T1000 (cell line): ENCODE measurements at regions not wholly inside any gene's neighbourhood (a gene's known extent, or its start where the extent isn't known, plus 50 kb on each side); places are given as distances from the start of the nearest gene placed in this dataset.
"Not testable (repeated sequence)": the region's sequence is repeated elsewhere in the genome, so short reads cannot be mapped to it uniquely, and the experiment has no call there.

Source experiments
- DNase-seq: peaks from one replicate; lab custom pipeline; 2025; ENCODE audit warnings: mixed read lengths; lab: John Stamatoyannopoulos, UW

DNA sequence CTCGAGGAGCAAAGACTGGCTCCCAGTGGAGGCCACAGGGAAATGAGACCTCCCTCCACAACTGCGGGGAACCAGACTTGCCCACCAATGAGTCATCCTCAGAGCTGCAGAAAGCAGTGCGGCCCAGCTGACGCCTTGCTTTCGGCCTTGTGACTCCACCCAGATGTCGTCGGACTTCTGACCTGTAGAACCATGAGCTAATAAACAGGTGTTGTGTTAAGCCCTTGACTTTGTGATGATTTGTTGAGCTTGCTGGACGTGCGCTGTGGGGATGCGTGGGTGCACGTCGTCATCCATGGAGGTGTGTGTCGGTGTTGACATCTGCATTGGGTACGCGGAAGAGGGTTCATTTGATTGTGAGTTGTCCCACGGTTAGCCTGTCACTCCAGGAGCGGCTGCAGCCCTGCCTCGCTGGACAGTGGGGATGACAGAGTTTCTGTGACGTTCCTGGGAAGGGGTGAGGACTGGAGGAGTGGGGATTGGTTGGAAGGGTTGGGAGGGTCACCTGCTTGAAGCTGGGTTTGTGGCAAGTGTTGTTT lies 154.1 kb downstream of the SH3BP4 start:
- no peak for DNase-seq

DNA sequence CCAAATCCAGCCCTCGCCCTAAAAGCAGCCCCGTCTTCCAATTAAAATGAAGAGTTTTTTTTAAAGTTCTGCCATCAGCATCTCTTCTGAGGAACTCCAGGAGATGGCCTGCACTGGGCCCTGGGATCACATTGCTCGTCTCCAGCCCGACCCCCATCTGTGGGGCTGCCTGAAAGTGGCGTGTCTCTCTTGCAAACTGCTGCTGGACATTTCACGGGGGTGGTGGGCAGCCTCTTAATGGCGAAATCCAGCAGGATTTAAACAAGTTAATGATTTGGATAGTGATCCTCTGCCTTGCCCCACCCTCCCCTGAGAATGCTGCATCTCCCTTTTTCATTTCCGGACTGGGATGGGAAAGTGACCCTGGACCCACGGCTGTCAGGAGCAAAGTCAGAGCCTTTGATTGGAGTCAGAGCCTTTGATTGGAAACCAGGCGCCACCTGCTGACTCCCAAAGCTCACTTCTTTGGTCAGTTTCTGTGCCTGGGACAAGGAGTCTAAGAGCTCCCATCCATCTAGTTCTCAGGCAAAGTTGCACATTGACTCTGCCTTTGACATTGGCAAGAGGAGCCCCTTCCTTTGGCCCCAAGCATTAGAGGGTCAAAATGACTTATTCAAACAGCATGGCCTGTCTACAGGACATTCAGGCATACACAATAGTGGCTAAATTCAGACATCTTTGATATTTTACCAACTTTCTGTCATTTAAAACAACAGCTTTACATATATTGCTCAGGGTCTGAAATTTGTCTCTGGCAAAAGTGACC lies 155.2 kb downstream of the SH3BP4 start:
- DNase-seq, result peak; percentile 44

DNA sequence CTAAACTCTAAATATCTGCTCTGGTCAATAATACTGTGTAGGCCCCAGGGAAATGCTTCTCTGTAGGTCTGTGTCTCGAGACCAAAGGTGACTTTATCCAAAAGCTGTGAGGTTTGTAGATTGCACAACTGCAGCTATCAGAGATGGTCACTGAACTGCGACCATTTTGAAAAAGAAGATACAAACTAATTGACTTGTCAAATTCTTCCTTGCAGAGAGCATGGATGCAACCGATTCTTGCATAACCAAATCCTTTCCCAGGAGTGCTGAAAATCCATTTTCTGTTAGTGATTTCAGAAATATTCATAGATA lies 155.8 kb downstream of the SH3BP4 start:
- no peak for DNase-seq

DNA sequence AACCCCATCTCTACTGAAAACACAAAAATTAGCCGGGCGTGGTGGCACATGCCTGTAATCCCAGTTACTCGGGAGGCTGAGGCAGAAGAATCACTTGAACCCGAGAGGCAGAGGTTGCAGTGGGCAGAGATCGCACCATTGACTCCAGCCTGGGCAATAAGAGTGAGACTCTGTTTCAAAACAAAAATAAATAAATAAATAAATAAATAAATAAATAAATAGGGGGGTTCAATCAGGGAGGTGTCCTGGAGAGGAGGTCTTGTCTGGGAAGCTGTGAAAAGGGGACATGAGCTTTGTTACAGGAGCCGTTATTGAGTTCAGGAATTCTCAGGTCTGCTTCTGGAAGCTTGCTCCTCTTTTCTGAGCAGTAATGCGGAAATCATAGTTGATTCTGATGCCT lies 157.7 kb downstream of the SH3BP4 start:
- DNase-seq, result not testable (repeated sequence)

DNA sequence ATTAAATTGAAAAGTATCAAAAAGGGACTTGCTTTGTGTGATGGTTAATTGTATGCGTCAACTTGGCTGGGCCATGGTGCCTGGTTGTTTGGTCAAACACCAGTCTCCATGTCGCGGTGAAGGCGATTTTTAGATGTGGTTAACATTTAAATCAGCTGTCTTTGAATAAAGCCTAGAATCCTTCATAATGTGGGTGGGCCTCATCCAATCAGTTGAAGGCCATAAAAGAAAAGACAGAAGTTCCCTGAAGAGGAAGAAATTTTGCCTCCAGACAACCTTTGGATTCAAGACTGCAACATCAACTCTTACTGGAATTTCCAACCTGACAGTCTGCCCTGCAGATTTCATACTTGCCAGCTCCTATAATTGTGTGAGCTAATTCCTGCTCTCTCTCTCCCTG lies 160.5 kb downstream of the SH3BP4 start:
- DNase-seq, result no peak

DNA sequence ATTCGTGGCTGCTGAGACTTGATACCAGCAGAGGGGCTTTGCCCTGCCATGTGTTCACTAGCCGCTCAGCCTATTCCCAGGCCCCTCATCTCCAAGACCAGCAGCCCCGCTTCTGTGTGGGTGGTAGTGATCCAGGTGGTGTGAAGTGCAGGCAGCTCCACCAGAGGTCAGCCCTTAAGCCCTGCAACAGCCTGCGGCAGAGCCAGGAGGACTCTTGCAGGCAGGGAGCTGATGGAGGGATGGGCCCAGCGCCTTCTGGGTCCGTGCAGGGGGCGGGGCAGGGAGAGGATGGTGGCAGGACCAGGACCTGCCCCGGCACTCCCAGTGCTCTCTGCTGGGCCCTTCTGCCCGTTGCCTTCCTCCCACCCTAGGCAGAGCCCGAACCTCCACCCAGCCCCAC lies 162.0 kb downstream of the SH3BP4 start:
- no peak for DNase-seq

DNA sequence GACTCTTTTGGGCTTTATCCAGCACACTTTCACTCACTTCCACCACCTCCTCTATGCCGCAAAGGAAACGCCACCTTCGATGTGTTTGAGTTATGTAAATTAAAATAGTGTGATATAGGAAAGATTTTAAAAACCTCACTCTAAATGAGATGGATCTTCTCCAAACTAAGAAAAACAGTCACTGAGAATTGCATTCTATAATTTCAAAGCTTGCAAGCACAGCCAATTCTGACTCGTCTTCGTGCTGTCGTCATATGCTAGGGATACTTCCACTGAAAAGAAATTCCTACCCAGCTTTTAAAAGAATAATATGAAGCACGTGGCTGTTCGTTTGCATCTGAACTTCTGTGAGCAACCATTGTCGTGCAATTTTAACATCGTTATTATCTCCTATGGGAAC lies 162.5 kb downstream of the SH3BP4 start:
- DNase-seq, result no peak

DNA sequence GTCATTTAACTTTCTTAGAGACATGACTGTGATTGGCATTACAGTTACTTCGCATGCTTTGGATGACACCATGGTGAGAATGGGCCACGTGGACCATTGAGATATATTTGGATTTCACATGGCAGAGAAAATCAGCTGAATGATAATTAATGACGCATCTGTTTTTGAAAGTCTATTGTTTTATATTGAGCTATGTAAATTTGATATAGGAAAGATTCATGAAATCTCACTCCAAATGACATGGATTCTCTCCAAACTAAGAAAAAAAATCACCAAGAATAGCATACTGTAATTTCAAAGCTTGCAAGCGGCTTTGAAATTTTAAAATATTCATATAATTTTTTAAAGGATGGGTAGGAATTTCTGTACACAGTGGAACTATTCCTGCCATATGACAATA lies 163.7 kb downstream of the SH3BP4 start:
- DNase-seq, result no peak

DNA sequence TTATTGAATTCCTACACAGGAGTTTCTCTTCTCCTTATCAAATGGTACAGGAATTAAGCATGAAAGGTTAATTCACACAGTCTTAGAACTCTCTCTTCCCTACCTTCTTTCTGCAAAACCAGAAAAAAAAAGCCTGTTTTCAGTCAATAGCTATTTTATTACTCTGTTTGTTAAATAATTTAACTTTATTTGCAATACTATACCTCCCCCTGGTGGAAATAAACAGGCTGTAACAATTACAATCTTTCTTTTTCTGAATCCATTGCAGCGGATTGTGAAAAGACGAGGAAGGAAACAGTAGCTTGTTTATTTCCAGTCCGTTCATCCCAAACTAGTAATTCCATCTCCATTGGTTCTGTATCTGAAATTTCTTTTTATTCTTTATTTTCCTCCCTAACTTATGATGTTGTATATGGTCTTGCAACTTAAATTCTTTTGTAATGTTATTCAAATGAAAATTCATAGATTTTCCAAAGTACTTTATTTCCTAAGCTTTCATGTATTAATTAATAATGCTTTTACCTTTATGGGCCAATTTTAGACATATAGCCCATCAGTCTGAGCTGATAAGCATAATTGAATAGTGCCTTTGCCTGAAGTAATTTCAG lies 165.2 kb downstream of the SH3BP4 start:
- DNase-seq, result no peak

DNA sequence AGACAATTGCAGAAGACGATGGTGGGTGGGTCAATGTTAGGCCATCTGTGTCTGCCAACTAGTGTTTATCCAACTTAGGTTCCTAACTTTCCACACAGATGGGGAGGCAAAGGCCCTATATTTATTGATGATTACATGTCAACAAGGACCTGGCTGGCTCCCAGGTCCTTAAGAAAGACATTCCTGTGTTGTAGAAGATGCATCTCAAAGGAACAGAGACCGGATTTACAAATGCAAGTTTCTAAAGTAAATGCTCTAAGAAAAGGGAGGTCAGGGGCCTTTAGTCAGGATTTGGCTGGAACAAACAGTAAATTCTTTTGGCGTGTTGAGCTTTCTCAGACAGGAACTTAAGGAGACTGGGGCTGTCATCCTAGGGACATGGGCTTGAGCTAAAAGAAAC lies 175.0 kb downstream of the SH3BP4 start:
- DNase-seq, result no peak

DNA sequence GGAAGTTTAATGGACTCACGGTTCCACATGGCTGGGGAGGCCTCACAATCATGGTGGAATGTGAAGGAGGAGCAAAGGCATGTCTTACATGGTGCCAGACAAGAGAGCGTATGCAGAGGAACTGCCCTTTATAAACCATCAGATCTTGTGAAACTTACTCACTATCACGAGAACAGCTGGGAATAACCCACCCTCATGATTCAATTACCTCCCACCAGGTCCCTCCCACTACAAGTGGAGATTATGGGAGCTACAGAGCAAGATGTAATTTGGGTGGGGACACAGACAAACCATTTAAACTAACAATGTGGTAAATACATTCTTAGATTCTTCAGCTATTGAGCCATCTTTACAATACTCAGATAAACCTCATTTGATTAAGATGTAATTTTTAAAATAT lies 176.1 kb downstream of the SH3BP4 start:
- DNase-seq, result no peak

DNA sequence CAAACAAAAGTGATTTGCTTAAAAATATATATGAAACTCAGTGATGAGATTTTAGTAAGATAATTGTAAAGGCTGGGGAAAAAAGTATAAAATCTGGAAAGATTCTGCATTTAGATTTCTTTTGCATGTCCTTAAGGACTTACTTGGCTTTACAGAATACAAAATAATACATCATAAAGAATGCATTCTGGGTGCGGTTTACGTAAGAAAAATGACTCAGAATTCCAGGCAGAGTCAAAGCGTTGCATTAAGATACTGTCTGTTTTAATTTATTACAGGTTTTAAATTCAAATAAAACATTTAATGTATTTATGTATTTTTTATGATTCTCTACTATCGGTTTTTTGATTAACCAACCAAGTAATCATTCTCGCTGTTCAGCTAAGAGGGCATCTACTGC lies 178.0 kb downstream of the SH3BP4 start:
- DNase-seq, result no peak

DNA sequence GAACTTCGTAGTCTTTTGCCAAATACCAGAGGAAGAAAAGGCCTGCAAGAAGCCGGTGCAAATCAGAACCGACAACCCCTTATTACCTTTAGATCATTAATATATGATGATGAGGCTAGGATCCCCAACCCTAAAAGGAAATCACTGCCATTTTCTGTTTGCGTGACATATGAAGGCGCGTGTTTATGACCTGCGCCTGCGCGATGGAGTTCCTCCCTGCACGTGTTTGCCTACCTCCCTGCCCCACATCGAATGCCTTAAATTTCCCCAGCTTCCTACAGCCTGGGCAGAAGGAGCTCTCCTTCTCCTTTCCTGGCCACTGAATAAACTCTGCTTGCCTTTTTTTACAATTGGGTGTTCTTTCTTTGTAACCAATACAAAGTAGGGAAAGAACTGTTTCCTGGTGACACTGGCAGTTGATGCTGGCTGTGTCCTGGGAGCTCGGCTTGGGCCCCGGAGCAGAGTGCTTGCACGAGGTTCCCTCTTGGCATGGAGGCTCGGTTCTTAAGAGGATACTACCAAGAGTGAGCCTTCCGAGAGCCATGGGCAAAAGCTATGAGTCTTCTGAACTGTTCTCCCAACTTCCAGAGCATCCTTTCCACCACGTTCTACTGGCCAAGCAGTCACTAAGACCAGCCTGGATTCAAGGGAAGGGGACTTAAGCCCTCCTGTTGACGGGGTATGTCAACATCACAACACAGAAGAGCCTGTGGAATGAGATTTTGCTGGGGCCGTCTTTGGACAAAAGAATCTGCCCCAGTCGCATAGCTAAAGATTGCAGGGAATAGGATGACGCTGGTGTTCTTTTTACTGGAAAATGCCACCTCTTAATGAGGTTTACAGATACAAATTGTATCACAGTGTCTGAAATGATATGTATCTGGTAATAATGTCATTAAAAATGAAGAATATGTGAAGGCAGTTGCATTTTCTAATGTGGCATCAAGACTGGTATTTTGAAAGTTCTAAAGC lies 179.8 kb downstream of the SH3BP4 start:
- DNase-seq, result no peak

DNA sequence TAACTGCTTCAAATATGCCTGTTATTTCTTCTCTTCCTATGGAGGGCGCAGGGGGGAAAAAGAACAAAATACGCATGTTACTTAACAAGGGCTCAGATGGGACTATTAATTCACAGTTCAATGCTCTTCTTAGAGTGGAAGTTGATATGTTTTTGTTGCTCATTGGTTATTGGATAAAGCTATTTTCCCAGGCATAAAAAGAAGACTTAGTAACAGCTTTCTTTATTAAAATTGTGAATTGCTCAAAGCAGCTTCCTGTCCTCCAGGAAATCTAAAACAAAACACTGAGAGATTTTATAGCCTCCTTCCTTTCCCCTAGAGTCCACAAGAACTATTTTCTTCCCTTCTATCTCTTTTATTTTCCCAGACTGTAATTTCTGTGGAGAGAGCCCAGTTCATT lies 180.8 kb downstream of the SH3BP4 start:
- DNase-seq, result no peak

DNA sequence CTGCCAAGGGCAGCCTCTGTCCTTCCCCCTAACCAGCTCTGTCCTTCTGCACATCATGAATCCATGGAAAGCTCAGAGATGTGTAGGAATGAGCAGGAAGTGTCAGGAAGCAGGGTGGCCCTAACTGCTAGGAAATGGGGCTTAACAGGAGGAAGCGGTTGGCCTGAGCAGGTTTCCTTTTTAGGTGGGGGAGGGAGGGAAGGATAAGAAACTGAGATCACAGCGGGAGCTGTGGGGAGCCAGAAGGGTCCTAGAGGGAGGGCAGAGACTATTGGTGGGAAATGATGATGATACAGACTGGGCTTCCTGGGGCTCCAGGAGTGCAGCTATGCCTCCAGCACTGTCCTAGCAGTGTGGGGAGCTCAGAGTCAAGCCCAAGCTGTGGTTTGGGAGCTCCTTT lies 182.0 kb downstream of the SH3BP4 start:
- DNase-seq, result no peak

DNA sequence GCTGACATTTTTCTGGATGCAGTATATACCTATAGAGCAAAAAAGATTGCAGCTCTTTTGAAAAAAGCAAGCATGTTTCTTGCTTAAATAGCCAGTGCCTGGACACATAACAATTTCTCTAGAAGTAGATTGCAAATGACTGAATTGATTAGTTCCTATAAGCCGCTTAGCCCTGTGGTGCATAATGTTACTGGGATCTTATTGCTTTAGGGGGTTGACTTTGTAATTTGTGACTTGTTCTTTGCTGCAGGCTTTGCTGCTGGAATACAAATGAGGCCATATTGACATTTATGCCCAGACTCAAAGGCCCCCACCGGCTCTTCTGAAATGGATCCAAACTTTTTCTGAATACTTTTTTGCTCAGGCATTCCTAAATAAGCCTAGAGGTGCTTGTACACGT lies 182.6 kb downstream of the SH3BP4 start:
- no peak for DNase-seq

DNA sequence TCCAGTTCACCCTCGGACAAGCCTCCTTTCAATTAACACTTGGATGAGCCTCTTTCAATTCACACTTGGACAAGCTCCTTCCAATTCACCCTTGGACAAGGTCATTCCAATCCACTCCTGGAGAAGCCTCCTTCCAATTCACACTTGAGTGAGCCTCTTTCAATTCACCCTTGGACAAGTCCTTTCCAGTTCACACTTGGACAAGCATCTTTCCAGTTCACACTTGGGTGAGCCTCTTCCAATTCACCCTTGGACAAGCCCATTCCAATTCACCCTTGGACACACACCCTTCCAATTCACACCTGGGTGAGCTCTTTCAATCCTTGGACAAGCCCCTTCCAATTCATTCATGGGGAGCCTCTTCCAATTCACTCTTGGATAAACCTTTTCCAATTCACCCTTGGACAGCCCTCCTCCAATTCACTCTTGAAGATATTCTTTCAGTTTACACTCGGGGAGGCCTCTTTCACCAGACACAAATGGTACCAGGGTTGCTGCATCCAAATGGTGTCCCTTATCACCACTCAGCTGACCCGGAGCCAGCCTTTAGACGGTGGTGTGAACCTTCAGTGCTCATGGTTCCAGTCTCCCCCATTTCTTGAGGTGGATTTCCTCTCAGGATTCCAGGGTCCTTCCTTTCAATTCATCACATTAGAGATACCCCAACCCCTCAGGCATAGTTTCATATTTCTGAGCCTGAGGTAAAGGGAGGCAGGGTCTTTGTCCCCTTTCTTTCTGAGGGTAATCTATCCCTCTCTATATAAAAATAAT lies 183.6 kb downstream of the SH3BP4 start:
- DNase-seq, result no peak

DNA sequence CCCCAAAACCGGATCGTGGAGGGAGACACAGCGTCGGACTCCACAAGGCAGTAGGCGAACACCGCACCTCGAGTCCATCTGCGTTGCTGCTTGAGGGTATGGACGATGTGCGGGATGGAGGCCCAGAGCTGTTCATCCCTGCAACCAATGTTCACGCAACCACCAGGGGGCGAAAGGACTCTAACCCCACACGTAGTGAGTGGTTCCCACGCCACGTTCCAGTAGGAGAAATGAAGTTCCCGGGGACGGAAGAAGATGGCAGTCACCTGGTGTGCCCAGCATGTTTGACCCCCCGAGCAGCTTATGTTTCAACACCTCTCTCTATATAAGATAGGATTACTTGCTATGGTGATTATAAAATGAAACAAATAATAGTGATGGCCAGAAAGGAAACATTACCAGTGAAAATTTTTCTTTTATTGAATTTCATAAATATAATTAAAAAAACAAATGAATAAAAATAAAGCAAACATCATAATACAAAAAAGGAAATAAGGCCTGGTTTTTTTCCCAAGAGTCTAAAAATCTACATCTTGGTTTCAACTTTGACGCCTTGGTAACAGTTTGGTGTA lies 184.3 kb downstream of the SH3BP4 start:
- peak; percentile 73 for DNase-seq

DNA sequence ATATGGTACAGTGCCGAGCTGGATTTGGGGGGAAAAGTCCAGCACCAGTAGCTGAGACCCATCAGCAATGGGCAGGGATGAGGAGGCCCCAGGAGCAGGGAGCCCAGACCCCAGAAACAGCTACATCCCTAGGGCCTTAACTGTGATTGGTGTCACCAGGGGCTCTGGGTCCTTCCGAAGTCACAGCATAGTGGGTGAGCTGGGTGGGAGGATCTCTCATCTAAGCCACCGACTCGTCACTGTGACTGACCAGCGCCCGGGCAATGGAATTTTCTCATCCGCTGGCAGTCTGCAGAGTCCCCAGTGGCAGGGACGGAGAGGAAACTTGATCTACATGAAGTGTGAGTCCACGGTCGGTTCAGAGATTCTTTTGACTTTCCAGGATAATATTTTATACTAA lies 186.5 kb downstream of the SH3BP4 start:
- DNase-seq, result no peak

DNA sequence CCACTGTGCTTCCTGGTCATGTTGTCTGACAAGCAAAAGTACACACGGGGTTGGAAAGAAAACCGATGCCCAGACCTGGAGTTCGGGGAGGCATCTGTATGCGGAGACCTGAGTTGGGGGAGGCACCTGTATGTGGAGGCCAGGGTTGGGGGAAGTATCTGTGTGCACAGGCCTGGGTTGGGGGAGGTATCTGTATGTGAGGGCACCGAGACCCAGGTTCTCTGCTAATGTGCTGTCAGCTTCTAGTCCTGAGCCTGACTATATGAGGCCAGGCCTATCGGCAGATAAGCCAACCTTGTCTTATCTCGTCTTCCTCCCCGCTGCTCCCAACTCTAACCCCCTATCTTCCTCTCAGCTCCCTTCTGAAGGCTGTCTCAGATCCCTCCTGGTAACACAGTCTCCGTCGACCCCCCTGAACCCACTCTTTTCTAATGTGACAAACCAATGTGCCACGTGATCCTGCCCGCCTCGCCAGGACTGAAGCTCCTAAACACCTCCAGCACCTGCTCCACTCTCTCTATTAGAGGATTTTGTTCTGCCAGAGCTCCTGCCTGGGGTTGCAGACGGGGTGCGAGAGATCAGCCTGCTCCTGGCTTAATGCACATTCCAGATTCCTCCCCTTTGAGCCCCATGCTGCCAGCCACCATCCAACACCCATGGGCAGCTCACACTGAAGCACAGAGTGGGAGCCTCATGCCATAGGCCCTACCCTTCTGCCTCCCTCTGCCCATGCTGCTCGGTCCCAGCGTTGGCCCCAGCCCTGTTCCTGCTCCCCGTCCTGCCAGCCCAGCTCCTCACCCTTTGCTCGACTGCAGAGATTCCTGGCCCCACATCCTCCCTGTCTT lies 188.4 kb downstream of the SH3BP4 start:
- DNase-seq, result no peak

DNA sequence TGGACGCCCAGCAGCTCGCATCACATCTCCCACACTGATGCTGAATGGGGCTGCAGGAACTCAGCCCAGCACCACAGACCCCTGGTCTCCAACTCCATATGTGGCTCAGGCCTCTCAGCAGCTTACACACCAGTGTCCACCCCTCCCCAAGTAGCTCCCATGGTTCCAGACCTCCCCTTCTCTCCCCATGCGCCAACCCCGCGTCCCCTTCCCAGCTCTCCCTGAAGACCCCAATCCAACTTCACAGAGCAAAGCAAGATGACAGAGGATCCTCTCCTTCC lies 188.9 kb downstream of the SH3BP4 start:
- no peak for DNase-seq
